ENCODE measurements at regions not wholly inside any gene's neighbourhood (a gene's known extent, or its start where the extent isn't known, plus 50 kb on each side); places are given as distances from the start of the nearest gene placed in this dataset.

GRCh38 chr22:47757741-47758140 is 995.3 kb downstream of the TBC1D22A start:
- Histone ChIP-seq H3K79me2 (ENCODE audit: insufficient read depth, low read length) (no peaks in the 10 kb centered on the region), H2AFZ (ENCODE audit: low read depth, low read length, poor library complexity, severe bottlenecking) (no peak overlapping the region), H3K9me2 (ENCODE audit: insufficient read depth) (no peaks in the 10 kb centered on the region), H3K4me2 (ENCODE audit: low read length) (no peak overlapping the region), H3K36me3 (ENCODE audit: control insufficient read depth in 1 of 2, insufficient read depth in 2 of 2, low read length in 2 of 2) (no peaks in the 10 kb centered on the region), H3K9ac (ENCODE audit: low read length) (no peak overlapping the region), H3K4me3 (replicated peaks in 1 of 2; ENCODE audit: low read depth in 1 of 2, low read length in 2 of 2) (no peak overlapping the region), H3K9me3 (ENCODE audit: control insufficient read depth in 1 of 2, insufficient read depth in 1 of 2, low read depth in 1 of 2, low read length in 2 of 2) (peaks cover 0 to 2% of the 10 kb centered on the region in 2 experiments; a peak in 1 of 4 replicates), H4K20me1 (ENCODE audit: insufficient read depth) (no peaks in the 10 kb centered on the region), H3K27ac (ENCODE audit: low read depth, low read length) (no peak overlapping the region), H3K27me3 (ENCODE audit: insufficient read depth, low read length) (no peaks in the 10 kb centered on the region), H3K4me1 (ENCODE audit: control insufficient read depth in 1 of 2, insufficient read depth in 2 of 2, low read length in 2 of 2) (no peaks in the 10 kb centered on the region)
- ChIA-PET CTCF (no interaction called here), RAD21 (ENCODE audit: low non-redundant PET in 1 of 2, low total read pairs in 2 of 2, uncharacterized antibody in 2 of 2, unreplicated experiment in 2 of 2) (no interaction called here), POLR2A (no interaction called here)
- no peak for DNase-seq (ENCODE audit: low read depth, low spot score)
- BruUV-seq (replicated peaks), result no TSS peak
- ATAC-seq, result no peak
- intact Hi-C loops (cut with micrococcal nuclease), result no loop called here
- no peak for TF ChIP-seq EZH2 (IDR thresholded peaks at IDR 0.05)
- no peak for TF ChIP-seq TCF7L2 (IDR thresholded peaks at IDR 0.05; ENCODE audit: borderline replicate concordance, extremely low read depth, insufficient read depth, insufficient read length)
- TF ChIP-seq FOSL1 (IDR thresholded peaks at IDR 0.05; ENCODE audit: low read depth), result no peak
- no peak for TF ChIP-seq JUND (IDR thresholded peaks at IDR 0.05)
- TF ChIP-seq CBX3 (IDR thresholded peaks at IDR 0.05; ENCODE audit: low read depth), result no peak
- no peak for TF ChIP-seq SP1 (IDR thresholded peaks at IDR 0.05; ENCODE audit: low read depth)

GRCh38 chr22:47750086-47750485 is 987.6 kb downstream of the TBC1D22A start:
- DNase-seq (ENCODE audit: low read depth, low spot score) (no peak), ATAC-seq (no peak)
- no peaks in the 10 kb centered on the region for H3K79me2 ChIP-seq (ENCODE audit: insufficient read depth, low read length)
- H3K9me2 ChIP-seq (ENCODE audit: insufficient read depth), result no peaks in the 10 kb centered on the region
- no peaks in the 10 kb centered on the region for H4K20me1 ChIP-seq (ENCODE audit: insufficient read depth)
- H3K36me3 ChIP-seq (ENCODE audit: control insufficient read depth in 1 of 2, insufficient read depth in 2 of 2, low read length in 2 of 2), result no peaks in the 10 kb centered on the region
- ChIA-PET RAD21 (ENCODE audit: low non-redundant PET in 1 of 2, low total read pairs in 2 of 2, uncharacterized antibody in 2 of 2, unreplicated experiment in 2 of 2) (no interaction called here), CTCF (no interaction called here), POLR2A (no interaction called here)
- BruUV-seq (replicated peaks), result no TSS peak
- no peak overlapping the region for H2AFZ ChIP-seq (ENCODE audit: low read depth, low read length, poor library complexity, severe bottlenecking)
- H3K4me1 ChIP-seq (ENCODE audit: control insufficient read depth in 1 of 2, insufficient read depth in 2 of 2, low read length in 2 of 2), result no peaks in the 10 kb centered on the region
- H3K4me2 ChIP-seq (ENCODE audit: low read length), result no peak overlapping the region
- H3K9me3 ChIP-seq (ENCODE audit: control insufficient read depth in 1 of 2, insufficient read depth in 1 of 2, low read depth in 1 of 2, low read length in 2 of 2), result peaks cover 0 to 4% of the 10 kb centered on the region in 2 experiments; a peak in 1 of 4 replicates
- no peaks in the 10 kb centered on the region for H3K27me3 ChIP-seq (ENCODE audit: insufficient read depth, low read length)
- intact Hi-C loops (cut with micrococcal nuclease), result no loop called here
- no peak overlapping the region for H3K4me3 ChIP-seq (replicated peaks in 1 of 2; ENCODE audit: low read depth in 1 of 2, low read length in 2 of 2)
- no peak overlapping the region for H3K9ac ChIP-seq (ENCODE audit: low read length)
- no peak overlapping the region for H3K27ac ChIP-seq (ENCODE audit: low read depth, low read length)
- TF ChIP-seq JUND (IDR thresholded peaks at IDR 0.05) (no peak), ATF3 (IDR thresholded peaks at IDR 0.05) (no peak), EZH2phosphoT487 (IDR thresholded peaks at IDR 0.05; ENCODE audit: borderline replicate concordance) (no peak), CEBPB (IDR thresholded peaks at IDR 0.05; ENCODE audit: low read depth) (no peak), POLR2A (IDR thresholded peaks at IDR 0.05; ENCODE audit: borderline replicate concordance, extremely low read depth, insufficient read depth, insufficient read length) (no peak), POLR2AphosphoS5 (IDR thresholded peaks at IDR 0.05; ENCODE audit: low read depth, low read length) (no peak), CTCF (IDR thresholded peaks at IDR 0.05 in 2 of 3, conservative IDR thresholded peaks at IDR 0.05 in 1 of 3; ENCODE audit: borderline replicate concordance in 1 of 3, insufficient read depth in 1 of 3, low read depth in 2 of 3, low read length in 2 of 3) (no peak), EGR1 (IDR thresholded peaks at IDR 0.05; ENCODE audit: low read depth) (no peak), MAX (IDR thresholded peaks at IDR 0.05) (no peak), SRF (IDR thresholded peaks at IDR 0.05; ENCODE audit: low read depth) (no peak), ZNF274 (IDR thresholded peaks at IDR 0.05; ENCODE audit: low read depth, low read length) (no peak), ZBTB33 (IDR thresholded peaks at IDR 0.05; ENCODE audit: extremely low read depth, insufficient replicate concordance, low read length) (no peak), YY1 (IDR thresholded peaks at IDR 0.05; ENCODE audit: extremely low read depth, insufficient replicate concordance, low read depth, low read length) (no peak), EZH2 (IDR thresholded peaks at IDR 0.05) (no peak), RAD21 (IDR thresholded peaks at IDR 0.05; ENCODE audit: low read depth) (no peak), FOSL1 (IDR thresholded peaks at IDR 0.05; ENCODE audit: low read depth) (no peak)
